HepG2 (cell line): ENCODE measurements at regions not wholly inside any gene's neighbourhood (a gene's known extent, or its start where the extent isn't known, plus 50 kb on each side); places are given as distances from the start of the nearest gene placed in this dataset.

ENCODE experiments used
- AGO1 ChIP-seq: fragments of 200-400 bp; formaldehyde crosslinking; IDR thresholded peaks from 2 replicates; pipeline ENCODE4 v1.6.1; 2017; ENCODE audit warnings: mild to moderate bottlenecking, low read depth, low read length, moderate library complexity; ENCODE audit not compliant: poor library complexity, severe bottlenecking
- GATA4 ChIP-seq: sonication (generic); IDR thresholded peaks from 2 replicates; pipeline ENCODE4 v1.6.1; 2016; ENCODE audit warnings: antibody characterized with exemption, low read depth, borderline replicate concordance
- MAFG ChIP-seq: sonication (generic); formaldehyde crosslinking; IDR thresholded peaks from 2 replicates; pipeline ENCODE4 v1.5.1; 2020; ENCODE audit warnings: mild to moderate bottlenecking, missing genetic modification reagents
- ZFY ChIP-seq: sonication (generic); formaldehyde crosslinking; IDR thresholded peaks from 2 replicates; pipeline ENCODE4 v1.4.0; 2020; ENCODE audit warnings: missing genetic modification reagents
- ZMYM2 ChIP-seq: sonication (generic); formaldehyde crosslinking; IDR thresholded peaks from 2 replicates; pipeline ENCODE4 v1.8.0; 2022; ENCODE audit warnings: mild to moderate bottlenecking, missing genetic modification reagents
- ZNF605 ChIP-seq: sonication (generic); formaldehyde crosslinking; IDR thresholded peaks from 2 replicates; pipeline ENCODE4 v1.8.0; 2022; ENCODE audit warnings: mild to moderate bottlenecking, missing genetic modification reagents
- TF ChIP-seq, protein P1 (sequence below): sonication (generic); formaldehyde crosslinking; IDR thresholded peaks from one replicate; pipeline ENCODE4 v1.5.1; 2020; ENCODE audit warnings: mild to moderate bottlenecking, missing genetic modification reagents; ENCODE audit errors: not compliant biosample characterization

DNA sequence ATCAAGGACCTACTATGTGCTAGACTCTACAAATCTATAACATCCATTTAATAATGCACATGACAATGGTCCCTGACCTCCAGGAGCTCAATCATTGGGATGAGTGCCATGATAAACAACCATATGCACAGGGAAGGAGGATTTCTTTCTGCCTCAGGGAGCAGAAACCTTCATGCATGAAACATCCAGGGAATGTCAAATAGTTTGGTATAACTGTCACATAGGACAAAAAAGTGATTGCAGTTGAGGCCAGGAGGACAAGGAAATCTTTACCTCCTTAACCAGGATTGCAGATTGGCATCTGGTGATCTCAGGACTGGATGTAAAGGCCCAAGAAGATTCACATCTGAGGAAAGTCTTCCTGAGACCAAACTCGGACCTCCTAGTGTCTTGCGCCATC is 993.1 kb downstream of the KCNMA1 start (continued):
- TF ChIP-seq, protein P1, sequence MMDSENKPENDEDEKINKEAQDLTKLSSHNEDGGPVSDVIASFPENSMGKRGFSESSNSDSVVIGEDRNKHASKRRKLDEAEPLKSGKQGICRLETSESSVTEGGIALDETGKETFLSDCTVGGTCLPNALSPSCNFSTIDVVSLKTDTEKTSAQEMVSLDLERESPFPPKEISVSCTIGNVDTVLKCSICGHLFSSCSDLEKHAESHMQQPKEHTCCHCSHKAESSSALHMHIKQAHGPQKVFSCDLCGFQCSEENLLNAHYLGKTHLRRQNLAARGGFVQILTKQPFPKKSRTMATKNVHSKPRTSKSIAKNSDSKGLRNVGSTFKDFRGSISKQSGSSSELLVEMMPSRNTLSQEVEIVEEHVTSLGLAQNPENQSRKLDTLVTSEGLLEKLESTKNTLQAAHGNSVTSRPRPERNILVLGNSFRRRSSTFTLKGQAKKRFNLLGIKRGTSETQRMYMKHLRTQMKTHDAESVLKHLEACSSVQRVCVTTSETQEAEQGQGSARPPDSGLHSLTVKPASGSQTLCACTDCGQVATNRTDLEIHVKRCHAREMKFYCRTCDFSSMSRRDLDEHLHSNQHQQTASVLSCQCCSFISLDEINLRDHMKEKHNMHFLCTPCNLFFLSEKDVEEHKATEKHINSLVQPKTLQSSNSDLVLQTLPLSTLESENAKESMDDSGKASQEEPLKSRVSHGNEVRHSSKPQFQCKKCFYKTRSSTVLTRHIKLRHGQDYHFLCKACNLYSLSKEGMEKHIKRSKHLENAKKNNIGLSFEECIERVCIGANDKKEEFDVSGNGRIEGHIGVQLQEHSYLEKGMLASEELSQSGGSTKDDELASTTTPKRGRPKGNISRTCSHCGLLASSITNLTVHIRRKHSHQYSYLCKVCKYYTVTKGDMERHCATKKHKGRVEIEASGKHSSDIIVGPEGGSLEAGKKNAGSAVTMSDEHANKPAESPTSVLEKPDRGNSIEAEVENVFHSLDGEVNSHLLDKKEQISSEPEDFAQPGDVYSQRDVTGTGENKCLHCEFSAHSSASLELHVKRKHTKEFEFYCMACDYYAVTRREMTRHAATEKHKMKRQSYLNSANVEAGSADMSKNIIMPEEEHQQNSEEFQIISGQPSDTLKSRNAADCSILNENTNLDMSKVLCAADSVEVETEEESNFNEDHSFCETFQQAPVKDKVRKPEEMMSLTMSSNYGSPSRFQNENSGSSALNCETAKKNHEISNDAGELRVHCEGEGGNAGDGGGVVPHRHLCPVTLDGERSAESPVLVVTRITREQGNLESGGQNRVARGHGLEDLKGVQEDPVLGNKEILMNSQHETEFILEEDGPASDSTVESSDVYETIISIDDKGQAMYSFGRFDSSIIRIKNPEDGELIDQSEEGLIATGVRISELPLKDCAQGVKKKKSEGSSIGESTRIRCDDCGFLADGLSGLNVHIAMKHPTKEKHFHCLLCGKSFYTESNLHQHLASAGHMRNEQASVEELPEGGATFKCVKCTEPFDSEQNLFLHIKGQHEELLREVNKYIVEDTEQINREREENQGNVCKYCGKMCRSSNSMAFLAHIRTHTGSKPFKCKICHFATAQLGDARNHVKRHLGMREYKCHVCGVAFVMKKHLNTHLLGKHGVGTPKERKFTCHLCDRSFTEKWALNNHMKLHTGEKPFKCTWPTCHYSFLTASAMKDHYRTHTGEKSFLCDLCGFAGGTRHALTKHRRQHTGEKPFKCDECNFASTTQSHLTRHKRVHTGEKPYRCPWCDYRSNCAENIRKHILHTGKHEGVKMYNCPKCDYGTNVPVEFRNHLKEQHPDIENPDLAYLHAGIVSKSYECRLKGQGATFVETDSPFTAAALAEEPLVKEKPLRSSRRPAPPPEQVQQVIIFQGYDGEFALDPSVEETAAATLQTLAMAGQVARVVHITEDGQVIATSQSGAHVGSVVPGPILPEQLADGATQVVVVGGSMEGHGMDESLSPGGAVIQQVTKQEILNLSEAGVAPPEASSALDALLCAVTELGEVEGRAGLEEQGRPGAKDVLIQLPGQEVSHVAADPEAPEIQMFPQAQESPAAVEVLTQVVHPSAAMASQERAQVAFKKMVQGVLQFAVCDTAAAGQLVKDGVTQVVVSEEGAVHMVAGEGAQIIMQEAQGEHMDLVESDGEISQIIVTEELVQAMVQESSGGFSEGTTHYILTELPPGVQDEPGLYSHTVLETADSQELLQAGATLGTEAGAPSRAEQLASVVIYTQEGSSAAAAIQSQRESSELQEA (CRISPR knock-in tag) = no peak
- TF ChIP-seq ZFY (CRISPR knock-in tag) (no peak), AGO1 (no peak), GATA4 (no peak), ZNF605 (no peak), ZMYM2 (CRISPR knock-in tag) (no peak), MAFG (CRISPR knock-in tag) (no peak)
